GM19395 (cell line): ENCODE measurements at regions not wholly inside any gene's neighbourhood (a gene's known extent, or its start where the extent isn't known, plus 50 kb on each side); places are given as distances from the start of the nearest gene placed in this dataset.
A peak's percentile ranks its signal among the peaks of the same experiment; 100 is the strongest.

ENCODE experiments used
- ATAC-seq: cut with Tn5 transposase; IDR thresholded peaks from one replicate; pipeline ENCODE4 v1.9.1; 2021; ENCODE audit warnings: mild to moderate bottlenecking, moderate library complexity; ENCODE audit not compliant: unreplicated experiment

GRCh38 chr1:58013237-58013636 is 533.3 kb downstream of the OMA1 start:
- no peak for ATAC-seq

GRCh38 chr1:58011978-58012377 is 534.5 kb downstream of the OMA1 start:
- ATAC-seq: no peak

- no peak for ATAC-seq
Measured at GRCh38 chr1:58006421-58007046, 540.0 kb downstream of the OMA1 start.

GRCh38 chr1:58005212-58005611 is 541.3 kb downstream of the OMA1 start:
- ATAC-seq: no peak

- no peak for ATAC-seq
Measured at GRCh38 chr1:58003988-58004387, 542.5 kb downstream of the OMA1 start.

GRCh38 chr1:58003059-58003458 is 543.5 kb downstream of the OMA1 start:
- ATAC-seq: no peak

- ATAC-seq: no peak
Measured at GRCh38 chr1:58000821-58001220, 545.7 kb downstream of the OMA1 start.

GRCh38 chr1:58000116-58000515 is 546.4 kb downstream of the OMA1 start:
- ATAC-seq: no peak

GRCh38 chr1:57996400-57996799 is 550.1 kb downstream of the OMA1 start:
- ATAC-seq: no peak

- ATAC-seq: no peak
Measured at GRCh38 chr1:57991289-57991688, 555.2 kb downstream of the OMA1 start.

- ATAC-seq: no peak
Measured at GRCh38 chr1:57989877-57990276, 556.6 kb downstream of the OMA1 start.

GRCh38 chr1:57987523-57987922 is 559.0 kb downstream of the OMA1 start:
- no peak for ATAC-seq

- ATAC-seq: peak; percentile 89
Measured at GRCh38 chr1:57986432-57986831, 560.1 kb downstream of the OMA1 start.

GRCh38 chr1:57984277-57984676 is 560.4 kb upstream of the DAB1 start:
- ATAC-seq: no peak

- no peak for ATAC-seq
Measured at GRCh38 chr1:57983441-57983840, 559.6 kb upstream of the DAB1 start.

- no peak for ATAC-seq
Measured at GRCh38 chr1:57982852-57983251, 559.0 kb upstream of the DAB1 start.

- ATAC-seq: no peak
Measured at GRCh38 chr1:57976216-57976615, 552.4 kb upstream of the DAB1 start.

GRCh38 chr1:57968321-57968720 is 544.5 kb upstream of the DAB1 start:
- no peak for ATAC-seq

- no peak for ATAC-seq
Measured at GRCh38 chr1:57966751-57967406, 543.0 kb upstream of the DAB1 start.

- no peak for ATAC-seq
Measured at GRCh38 chr1:57966340-57966739, 542.5 kb upstream of the DAB1 start.

GRCh38 chr1:57963581-57963980 is 539.7 kb upstream of the DAB1 start:
- ATAC-seq: no peak

GRCh38 chr1:57959531-57960241 is 535.8 kb upstream of the DAB1 start:
- no peak for ATAC-seq
